MCF 10A (cell line): ENCODE measurements at regions not wholly inside any gene's neighbourhood (a gene's known extent, or its start where the extent isn't known, plus 50 kb on each side); places are given as distances from the start of the nearest gene placed in this dataset.
A peak's percentile ranks its signal among the peaks of the same experiment; 100 is the strongest.
"Not testable (repeated sequence)": the region's sequence is repeated elsewhere in the genome, so short reads cannot be mapped to it uniquely, and the experiment has no call there.

ENCODE experiments used
- BruUV-seq: library from RNA; stranded (reverse); fragments of 400-500 nt; replicated peaks from 2 replicates; lab custom pipeline; 2021; lab: Mats Ljungman, UMichigan
- CTCF ChIA-PET: fragments of 300-600 bp; sonication (Branson Sonifier 250); formaldehyde crosslinking; extraction: SDS; loops from one replicate; lab custom pipeline; 2021; ENCODE audit warnings: antibody characterized with exemption, inconsistent platforms; lab: Yijun Ruan, JAX
- POLR2A ChIA-PET: fragments of 300-600, 350-650 bp; sonication (Branson Sonifier 250); formaldehyde crosslinking; extraction: SDS; loops from one replicate; lab custom pipeline; 2020; ENCODE audit warnings: antibody characterized with exemption, inconsistent platforms; lab: Yijun Ruan, JAX
- DNase-seq: peaks from one replicate; pipeline ENCODE4 v3.0.0-alpha.2; 2018; ENCODE audit not compliant: unreplicated experiment
- H3K27ac Mint-ChIP-seq: one replicate; pipeline ENCODE4 v1.8.0; 2022; ENCODE audit warnings: mild to moderate bottlenecking, low read depth, mixed read lengths; ENCODE audit not compliant: unreplicated experiment
- H3K27me3 Mint-ChIP-seq: one replicate; pipeline ENCODE4 v1.8.0; 2022; ENCODE audit warnings: mixed read lengths; ENCODE audit not compliant: insufficient read depth, unreplicated experiment
- H3K36me3 Mint-ChIP-seq: one replicate; pipeline ENCODE4 v1.8.0; 2022; ENCODE audit warnings: mild to moderate bottlenecking, moderate library complexity, mixed read lengths; ENCODE audit not compliant: insufficient read depth, unreplicated experiment
- H3K4me1 Mint-ChIP-seq: one replicate; pipeline ENCODE4 v1.8.0; 2022; ENCODE audit warnings: mixed read lengths; ENCODE audit not compliant: insufficient read depth, unreplicated experiment
- H3K4me3 Mint-ChIP-seq: one replicate; pipeline ENCODE4 v1.8.0; 2022; ENCODE audit warnings: mild to moderate bottlenecking, moderate library complexity, mixed read lengths; ENCODE audit not compliant: unreplicated experiment
- H3K9me3 Mint-ChIP-seq: one replicate; pipeline ENCODE4 v1.8.0; 2022; ENCODE audit warnings: mixed read lengths; ENCODE audit not compliant: unreplicated experiment
- CTCF ChIP-seq: fragments of 200-600 bp; IDR thresholded peaks from one replicate; pipeline ENCODE4 v1.8.0; 2022; ENCODE audit warnings: antibody characterized with exemption, mild to moderate bottlenecking; ENCODE audit not compliant: unreplicated experiment
- intact Hi-C: fragments of 100-400 bp; cut with micrococcal nuclease; formaldehyde crosslinking; loops from 2 replicates; pipeline ENCODE4 v1.14.1; 2022

DNA sequence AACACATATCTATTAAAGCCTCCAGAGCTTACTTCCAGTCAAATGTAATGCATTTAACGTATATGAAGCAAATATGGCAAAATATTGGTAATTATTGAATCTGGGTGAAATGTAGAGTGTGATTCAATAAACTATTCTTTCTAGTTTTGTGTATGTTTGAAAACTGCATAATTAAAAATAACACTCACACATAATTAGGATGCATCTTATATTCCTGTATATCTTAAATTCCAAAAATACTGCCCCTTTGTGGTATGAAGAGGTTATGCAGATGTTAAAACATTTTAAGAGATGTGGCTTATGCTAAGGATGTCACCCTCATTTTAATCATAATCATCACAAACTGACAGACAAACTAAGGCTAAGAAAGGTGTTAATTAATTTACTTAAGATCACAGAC lies 182.9 kb downstream of the COX18 start:
- Mint-ChIP-seq H3K27me3 (no peaks in the 10 kb centered on the region), H3K4me3 (no peak overlapping the region), H3K9me3 (no peaks in the 10 kb centered on the region), H3K27ac (no peak overlapping the region), H3K4me1 (no peaks in the 10 kb centered on the region), H3K36me3 (peaks cover 6% of the 10 kb centered on the region)
- no TSS peak for BruUV-seq
- CTCF ChIA-PET = interaction anchor here (0.6 to 1.9 kb wide), 12 partner anchors 9 to 435 kb away, joined by 3 to 6 read pairs (median 4); no protein-coding TSS in a partner anchor
- DNase-seq = peak; percentile 32
- TF ChIP-seq CTCF = peak; percentile 50
- intact Hi-C loops = loop anchor here (1.0 to 2.0 kb wide), 3 partner anchors 132 to 381 kb away; no protein-coding TSS in a partner anchor
- POLR2A ChIA-PET = no interaction called here

GRCh38 chr4:72884225-72884624 lies 185.3 kb downstream of the COX18 start:
- H3K36me3 Mint-ChIP-seq, H3K27ac Mint-ChIP-seq, H3K4me1 Mint-ChIP-seq, H3K9me3 Mint-ChIP-seq, DNase-seq, intact Hi-C loops, H3K27me3 Mint-ChIP-seq, H3K4me3 Mint-ChIP-seq, BruUV-seq, POLR2A ChIA-PET: not testable (repeated sequence)
- CTCF ChIA-PET = interaction anchor here (1.0 to 2.6 kb wide), 3 partner anchors 10 to 184 kb away, joined by 3 to 10 read pairs (median 4); no protein-coding TSS in a partner anchor

- TF ChIP-seq CTCF = no peak
- H3K27ac Mint-ChIP-seq = no peak overlapping the region
- no TSS peak for BruUV-seq
- DNase-seq = no peak
- H3K27me3 Mint-ChIP-seq = no peaks in the 10 kb centered on the region
- no peaks in the 10 kb centered on the region for H3K9me3 Mint-ChIP-seq
- intact Hi-C loops = no loop called here
- no peak overlapping the region for H3K4me3 Mint-ChIP-seq
- no peaks in the 10 kb centered on the region for H3K4me1 Mint-ChIP-seq
- ChIA-PET CTCF (interaction anchor here (0.5 to 1.3 kb wide), 4 partner anchors 9 to 409 kb away, joined by 3 to 4 read pairs (median 3); no protein-coding TSS in a partner anchor), POLR2A (no interaction called here)
- H3K36me3 Mint-ChIP-seq = no peaks in the 10 kb centered on the region
Measured at GRCh38 chr4:72876946-72877345, 192.6 kb downstream of the COX18 start.

GRCh38 chr4:72875545-72875944 lies 194.0 kb downstream of the COX18 start:
- no peaks in the 10 kb centered on the region for H3K36me3 Mint-ChIP-seq
- no peak for TF ChIP-seq CTCF
- DNase-seq = no peak
- no peaks in the 10 kb centered on the region for H3K4me1 Mint-ChIP-seq
- ChIA-PET CTCF (interaction anchor here (1.9 kb wide), 1 partner anchor 10 kb away, joined by 6 read pairs; no protein-coding TSS in a partner anchor), POLR2A (no interaction called here)
- intact Hi-C loops = no loop called here
- H3K4me3 Mint-ChIP-seq = no peak overlapping the region
- no peak overlapping the region for H3K27ac Mint-ChIP-seq
- no TSS peak for BruUV-seq
- no peaks in the 10 kb centered on the region for H3K27me3 Mint-ChIP-seq
- no peaks in the 10 kb centered on the region for H3K9me3 Mint-ChIP-seq
